ENCODE measurements at regions not wholly inside any gene's neighbourhood (a gene's known extent, or its start where the extent isn't known, plus 50 kb on each side); places are given as distances from the start of the nearest gene placed in this dataset.

- no peak overlapping the region for H3K4me3 ChIP-seq (ENCODE audit: low read depth, low read length)
- no peaks in the 10 kb centered on the region for H3K4me1 ChIP-seq (ENCODE audit: control insufficient read depth, insufficient read depth, low read length, unreplicated experiment)
- H2AFZ ChIP-seq (ENCODE audit: low read length, unreplicated experiment) = no peak overlapping the region
- no peak overlapping the region for H3K27ac ChIP-seq (ENCODE audit: low read depth, low read length)
- no peaks in the 10 kb centered on the region for H3K36me3 ChIP-seq (ENCODE audit: insufficient read depth, low read length)
- no peaks in the 10 kb centered on the region for H3K27me3 ChIP-seq (ENCODE audit: insufficient read depth, low read length)
- no peaks in the 10 kb centered on the region for H3K79me2 ChIP-seq (ENCODE audit: control insufficient read depth, insufficient read depth, low read length, unreplicated experiment)
Measured at GRCh38 chr2:184472481-184472880, 125.8 kb upstream of the ZNF804A start.

GRCh38 chr2:184481865-184482264 is 116.5 kb upstream of the ZNF804A start:
- no peak overlapping the region for H2AFZ ChIP-seq (ENCODE audit: low read length, unreplicated experiment)
- no peaks in the 10 kb centered on the region for H3K79me2 ChIP-seq (ENCODE audit: control insufficient read depth, insufficient read depth, low read length, unreplicated experiment)
- H3K27me3 ChIP-seq (ENCODE audit: insufficient read depth, low read length) = no peaks in the 10 kb centered on the region
- H3K27ac ChIP-seq (ENCODE audit: low read depth, low read length) = no peak overlapping the region
- H3K4me1 ChIP-seq (ENCODE audit: control insufficient read depth, insufficient read depth, low read length, unreplicated experiment) = no peaks in the 10 kb centered on the region
- no peak overlapping the region for H3K4me3 ChIP-seq (ENCODE audit: low read depth, low read length)
- H3K36me3 ChIP-seq (ENCODE audit: insufficient read depth, low read length) = no peaks in the 10 kb centered on the region

- no peak overlapping the region for H3K4me3 ChIP-seq (ENCODE audit: low read depth, low read length)
- no peaks in the 10 kb centered on the region for H3K79me2 ChIP-seq (ENCODE audit: control insufficient read depth, insufficient read depth, low read length, unreplicated experiment)
- H2AFZ ChIP-seq (ENCODE audit: low read length, unreplicated experiment) = no peak overlapping the region
- H3K27me3 ChIP-seq (ENCODE audit: insufficient read depth, low read length) = no peaks in the 10 kb centered on the region
- H3K4me1 ChIP-seq (ENCODE audit: control insufficient read depth, insufficient read depth, low read length, unreplicated experiment) = no peaks in the 10 kb centered on the region
- H3K27ac ChIP-seq (ENCODE audit: low read depth, low read length) = no peak overlapping the region
- H3K36me3 ChIP-seq (ENCODE audit: insufficient read depth, low read length) = no peaks in the 10 kb centered on the region
Measured at GRCh38 chr2:184498936-184499335, 99.4 kb upstream of the ZNF804A start.

- Histone ChIP-seq H2AFZ (ENCODE audit: low read length, unreplicated experiment) (no peak overlapping the region), H3K79me2 (ENCODE audit: control insufficient read depth, insufficient read depth, low read length, unreplicated experiment) (no peaks in the 10 kb centered on the region), H3K36me3 (ENCODE audit: insufficient read depth, low read length) (no peaks in the 10 kb centered on the region), H3K4me3 (ENCODE audit: low read depth, low read length) (no peak overlapping the region), H3K27ac (ENCODE audit: low read depth, low read length) (no peak overlapping the region), H3K27me3 (ENCODE audit: insufficient read depth, low read length) (no peaks in the 10 kb centered on the region), H3K4me1 (ENCODE audit: control insufficient read depth, insufficient read depth, low read length, unreplicated experiment) (no peaks in the 10 kb centered on the region)
Measured at GRCh38 chr2:184504252-184504651, 94.1 kb upstream of the ZNF804A start.

GRCh38 chr2:184507254-184507653 is 91.1 kb upstream of the ZNF804A start:
- no peaks in the 10 kb centered on the region for H3K27me3 ChIP-seq (ENCODE audit: insufficient read depth, low read length)
- no peak overlapping the region for H2AFZ ChIP-seq (ENCODE audit: low read length, unreplicated experiment)
- no peak overlapping the region for H3K27ac ChIP-seq (ENCODE audit: low read depth, low read length)
- no peak overlapping the region for H3K4me3 ChIP-seq (ENCODE audit: low read depth, low read length)
- H3K36me3 ChIP-seq (ENCODE audit: insufficient read depth, low read length) = no peaks in the 10 kb centered on the region
- H3K79me2 ChIP-seq (ENCODE audit: control insufficient read depth, insufficient read depth, low read length, unreplicated experiment) = no peaks in the 10 kb centered on the region
- no peaks in the 10 kb centered on the region for H3K4me1 ChIP-seq (ENCODE audit: control insufficient read depth, insufficient read depth, low read length, unreplicated experiment)

- Histone ChIP-seq H3K4me1 (ENCODE audit: control insufficient read depth, insufficient read depth, low read length, unreplicated experiment) (no peaks in the 10 kb centered on the region), H2AFZ (ENCODE audit: low read length, unreplicated experiment) (no peak overlapping the region), H3K79me2 (ENCODE audit: control insufficient read depth, insufficient read depth, low read length, unreplicated experiment) (no peaks in the 10 kb centered on the region), H3K36me3 (ENCODE audit: insufficient read depth, low read length) (no peaks in the 10 kb centered on the region), H3K27ac (ENCODE audit: low read depth, low read length) (no peak overlapping the region), H3K4me3 (ENCODE audit: low read depth, low read length) (no peak overlapping the region), H3K27me3 (ENCODE audit: insufficient read depth, low read length) (no peaks in the 10 kb centered on the region)
Measured at GRCh38 chr2:184517402-184517801, 80.9 kb upstream of the ZNF804A start.

GRCh38 chr2:184520441-184520840 is 77.9 kb upstream of the ZNF804A start:
- H3K4me3 ChIP-seq (ENCODE audit: low read depth, low read length) = no peak overlapping the region
- no peaks in the 10 kb centered on the region for H3K27me3 ChIP-seq (ENCODE audit: insufficient read depth, low read length)
- H3K36me3 ChIP-seq (ENCODE audit: insufficient read depth, low read length) = no peaks in the 10 kb centered on the region
- H3K79me2 ChIP-seq (ENCODE audit: control insufficient read depth, insufficient read depth, low read length, unreplicated experiment) = no peaks in the 10 kb centered on the region
- H3K4me1 ChIP-seq (ENCODE audit: control insufficient read depth, insufficient read depth, low read length, unreplicated experiment) = no peaks in the 10 kb centered on the region
- no peak overlapping the region for H2AFZ ChIP-seq (ENCODE audit: low read length, unreplicated experiment)
- H3K27ac ChIP-seq (ENCODE audit: low read depth, low read length) = no peak overlapping the region

GRCh38 chr2:184523732-184524131 is 74.6 kb upstream of the ZNF804A start:
- Histone ChIP-seq H3K27ac (ENCODE audit: low read depth, low read length) (no peak overlapping the region), H2AFZ (ENCODE audit: low read length, unreplicated experiment) (no peak overlapping the region), H3K4me3 (ENCODE audit: low read depth, low read length) (no peak overlapping the region), H3K27me3 (ENCODE audit: insufficient read depth, low read length) (no peaks in the 10 kb centered on the region), H3K79me2 (ENCODE audit: control insufficient read depth, insufficient read depth, low read length, unreplicated experiment) (no peaks in the 10 kb centered on the region), H3K4me1 (ENCODE audit: control insufficient read depth, insufficient read depth, low read length, unreplicated experiment) (no peaks in the 10 kb centered on the region), H3K36me3 (ENCODE audit: insufficient read depth, low read length) (no peaks in the 10 kb centered on the region)

- Histone ChIP-seq H3K4me3 (ENCODE audit: low read depth, low read length) (no peak overlapping the region), H2AFZ (ENCODE audit: low read length, unreplicated experiment) (no peak overlapping the region), H3K79me2 (ENCODE audit: control insufficient read depth, insufficient read depth, low read length, unreplicated experiment) (no peaks in the 10 kb centered on the region), H3K4me1 (ENCODE audit: control insufficient read depth, insufficient read depth, low read length, unreplicated experiment) (no peaks in the 10 kb centered on the region), H3K27ac (ENCODE audit: low read depth, low read length) (no peak overlapping the region), H3K36me3 (ENCODE audit: insufficient read depth, low read length) (no peaks in the 10 kb centered on the region), H3K27me3 (ENCODE audit: insufficient read depth, low read length) (no peaks in the 10 kb centered on the region)
Measured at GRCh38 chr2:184524551-184525382, 73.6 kb upstream of the ZNF804A start.

- Histone ChIP-seq H3K27ac (ENCODE audit: low read depth, low read length) (no peak overlapping the region), H3K27me3 (ENCODE audit: insufficient read depth, low read length) (no peaks in the 10 kb centered on the region), H3K79me2 (ENCODE audit: control insufficient read depth, insufficient read depth, low read length, unreplicated experiment) (no peaks in the 10 kb centered on the region), H3K36me3 (ENCODE audit: insufficient read depth, low read length) (no peaks in the 10 kb centered on the region), H3K4me3 (ENCODE audit: low read depth, low read length) (no peak overlapping the region), H3K4me1 (ENCODE audit: control insufficient read depth, insufficient read depth, low read length, unreplicated experiment) (no peaks in the 10 kb centered on the region), H2AFZ (ENCODE audit: low read length, unreplicated experiment) (no peak overlapping the region)
Measured at GRCh38 chr2:184527058-184527457, 71.3 kb upstream of the ZNF804A start.

- Histone ChIP-seq H3K4me1 (ENCODE audit: control insufficient read depth, insufficient read depth, low read length, unreplicated experiment) (no peaks in the 10 kb centered on the region), H2AFZ (ENCODE audit: low read length, unreplicated experiment) (no peak overlapping the region), H3K27me3 (ENCODE audit: insufficient read depth, low read length) (no peaks in the 10 kb centered on the region), H3K4me3 (ENCODE audit: low read depth, low read length) (no peak overlapping the region), H3K27ac (ENCODE audit: low read depth, low read length) (no peak overlapping the region), H3K36me3 (ENCODE audit: insufficient read depth, low read length) (no peaks in the 10 kb centered on the region), H3K79me2 (ENCODE audit: control insufficient read depth, insufficient read depth, low read length, unreplicated experiment) (no peaks in the 10 kb centered on the region)
Measured at GRCh38 chr2:184528119-184528518, 70.2 kb upstream of the ZNF804A start.

Data from ACC112 (cell line).